ENCODE measurements at regions not wholly inside any gene's neighbourhood (a gene's known extent, or its start where the extent isn't known, plus 50 kb on each side); places are given as distances from the start of the nearest gene placed in this dataset.

DNA sequence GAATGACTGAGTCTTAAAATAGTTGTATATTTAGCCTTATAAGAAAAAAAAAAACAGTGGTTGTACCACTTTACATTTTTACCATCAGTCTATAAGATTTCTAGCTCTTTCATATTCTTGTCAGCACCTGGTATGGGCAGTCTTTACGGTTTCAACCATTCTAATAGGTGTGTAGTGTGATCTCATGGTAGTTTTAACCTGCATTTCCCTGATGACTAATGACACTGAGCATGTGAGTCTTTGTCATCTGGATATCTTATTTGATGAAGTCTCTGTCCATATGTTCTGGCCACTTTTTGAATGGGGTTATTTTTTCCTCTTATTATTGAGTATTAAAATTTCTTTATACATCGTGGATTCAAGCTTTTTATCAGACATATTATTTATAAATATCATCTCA lies 365.3 kb upstream of the IGFBP3 start:
- Histone ChIP-seq H3K9ac (ENCODE audit: low read length) (no peak overlapping the region), H3K79me2 (ENCODE audit: insufficient read depth, low read length) (no peaks in the 10 kb centered on the region), H2AFZ (ENCODE audit: low read depth, low read length, poor library complexity, severe bottlenecking) (no peak overlapping the region), H3K4me3 (replicated peaks in 1 of 2; ENCODE audit: low read depth in 1 of 2, low read length in 2 of 2) (no peak overlapping the region), H3K9me3 (ENCODE audit: control insufficient read depth in 1 of 2, insufficient read depth in 1 of 2, low read depth in 1 of 2, low read length in 2 of 2) (no peaks in the 10 kb centered on the region), H3K4me2 (ENCODE audit: low read length) (no peak overlapping the region), H3K36me3 (ENCODE audit: control insufficient read depth in 1 of 2, insufficient read depth in 2 of 2, low read length in 2 of 2) (no peaks in the 10 kb centered on the region), H3K27ac (ENCODE audit: low read depth, low read length) (no peak overlapping the region), H3K4me1 (ENCODE audit: control insufficient read depth in 1 of 2, insufficient read depth in 2 of 2, low read length in 2 of 2) (peaks cover 0 to 5% of the 10 kb centered on the region in 2 experiments; a peak in 1 of 4 replicates), H3K27me3 (ENCODE audit: insufficient read depth, low read length) (no peaks in the 10 kb centered on the region), H3K9me2 (ENCODE audit: insufficient read depth) (no peaks in the 10 kb centered on the region), H4K20me1 (ENCODE audit: insufficient read depth) (no peaks in the 10 kb centered on the region)
- RAD21 ChIA-PET (ENCODE audit: low non-redundant PET in 1 of 2, low total read pairs in 2 of 2, uncharacterized antibody in 2 of 2, unreplicated experiment in 2 of 2), result no interaction called here
- BruUV-seq (replicated peaks), result no TSS peak
- TF ChIP-seq YY1 (IDR thresholded peaks at IDR 0.05; ENCODE audit: extremely low read depth, insufficient replicate concordance, low read depth, low read length) (no peak), JUND (IDR thresholded peaks at IDR 0.05) (no peak), CEBPB (IDR thresholded peaks at IDR 0.05; ENCODE audit: low read depth) (no peak), CBX3 (IDR thresholded peaks at IDR 0.05; ENCODE audit: low read depth) (no peak), EZH2 (IDR thresholded peaks at IDR 0.05) (no peak), SRF (IDR thresholded peaks at IDR 0.05; ENCODE audit: low read depth) (no peak), POLR2A (IDR thresholded peaks at IDR 0.05; ENCODE audit: borderline replicate concordance, extremely low read depth, insufficient read depth, insufficient read length) (no peak), SP1 (IDR thresholded peaks at IDR 0.05; ENCODE audit: low read depth) (no peak), SIN3A (IDR thresholded peaks at IDR 0.05; ENCODE audit: low read depth) (no peak), EZH2phosphoT487 (IDR thresholded peaks at IDR 0.05; ENCODE audit: borderline replicate concordance) (no peak), POLR2AphosphoS5 (IDR thresholded peaks at IDR 0.05; ENCODE audit: low read depth, low read length) (no peak), EGR1 (IDR thresholded peaks at IDR 0.05; ENCODE audit: low read depth) (no peak), TCF7L2 (IDR thresholded peaks at IDR 0.05; ENCODE audit: borderline replicate concordance, extremely low read depth, insufficient read depth, insufficient read length) (no peak), ZFX (IDR thresholded peaks at IDR 0.05) (no peak)
- TF ChIP-seq, protein P1, sequence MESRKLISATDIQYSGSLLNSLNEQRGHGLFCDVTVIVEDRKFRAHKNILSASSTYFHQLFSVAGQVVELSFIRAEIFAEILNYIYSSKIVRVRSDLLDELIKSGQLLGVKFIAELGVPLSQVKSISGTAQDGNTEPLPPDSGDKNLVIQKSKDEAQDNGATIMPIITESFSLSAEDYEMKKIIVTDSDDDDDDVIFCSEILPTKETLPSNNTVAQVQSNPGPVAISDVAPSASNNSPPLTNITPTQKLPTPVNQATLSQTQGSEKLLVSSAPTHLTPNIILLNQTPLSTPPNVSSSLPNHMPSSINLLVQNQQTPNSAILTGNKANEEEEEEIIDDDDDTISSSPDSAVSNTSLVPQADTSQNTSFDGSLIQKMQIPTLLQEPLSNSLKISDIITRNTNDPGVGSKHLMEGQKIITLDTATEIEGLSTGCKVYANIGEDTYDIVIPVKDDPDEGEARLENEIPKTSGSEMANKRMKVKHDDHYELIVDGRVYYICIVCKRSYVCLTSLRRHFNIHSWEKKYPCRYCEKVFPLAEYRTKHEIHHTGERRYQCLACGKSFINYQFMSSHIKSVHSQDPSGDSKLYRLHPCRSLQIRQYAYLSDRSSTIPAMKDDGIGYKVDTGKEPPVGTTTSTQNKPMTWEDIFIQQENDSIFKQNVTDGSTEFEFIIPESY (IDR thresholded peaks at IDR 0.05; ENCODE audit: extremely low read depth, insufficient replicate concordance, low read length), result no peak
- TF ChIP-seq, protein P2, sequence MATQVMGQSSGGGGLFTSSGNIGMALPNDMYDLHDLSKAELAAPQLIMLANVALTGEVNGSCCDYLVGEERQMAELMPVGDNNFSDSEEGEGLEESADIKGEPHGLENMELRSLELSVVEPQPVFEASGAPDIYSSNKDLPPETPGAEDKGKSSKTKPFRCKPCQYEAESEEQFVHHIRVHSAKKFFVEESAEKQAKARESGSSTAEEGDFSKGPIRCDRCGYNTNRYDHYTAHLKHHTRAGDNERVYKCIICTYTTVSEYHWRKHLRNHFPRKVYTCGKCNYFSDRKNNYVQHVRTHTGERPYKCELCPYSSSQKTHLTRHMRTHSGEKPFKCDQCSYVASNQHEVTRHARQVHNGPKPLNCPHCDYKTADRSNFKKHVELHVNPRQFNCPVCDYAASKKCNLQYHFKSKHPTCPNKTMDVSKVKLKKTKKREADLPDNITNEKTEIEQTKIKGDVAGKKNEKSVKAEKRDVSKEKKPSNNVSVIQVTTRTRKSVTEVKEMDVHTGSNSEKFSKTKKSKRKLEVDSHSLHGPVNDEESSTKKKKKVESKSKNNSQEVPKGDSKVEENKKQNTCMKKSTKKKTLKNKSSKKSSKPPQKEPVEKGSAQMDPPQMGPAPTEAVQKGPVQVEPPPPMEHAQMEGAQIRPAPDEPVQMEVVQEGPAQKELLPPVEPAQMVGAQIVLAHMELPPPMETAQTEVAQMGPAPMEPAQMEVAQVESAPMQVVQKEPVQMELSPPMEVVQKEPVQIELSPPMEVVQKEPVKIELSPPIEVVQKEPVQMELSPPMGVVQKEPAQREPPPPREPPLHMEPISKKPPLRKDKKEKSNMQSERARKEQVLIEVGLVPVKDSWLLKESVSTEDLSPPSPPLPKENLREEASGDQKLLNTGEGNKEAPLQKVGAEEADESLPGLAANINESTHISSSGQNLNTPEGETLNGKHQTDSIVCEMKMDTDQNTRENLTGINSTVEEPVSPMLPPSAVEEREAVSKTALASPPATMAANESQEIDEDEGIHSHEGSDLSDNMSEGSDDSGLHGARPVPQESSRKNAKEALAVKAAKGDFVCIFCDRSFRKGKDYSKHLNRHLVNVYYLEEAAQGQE (IDR thresholded peaks at IDR 0.05; ENCODE audit: low read depth), result no peak
- TF ChIP-seq, protein P3, sequence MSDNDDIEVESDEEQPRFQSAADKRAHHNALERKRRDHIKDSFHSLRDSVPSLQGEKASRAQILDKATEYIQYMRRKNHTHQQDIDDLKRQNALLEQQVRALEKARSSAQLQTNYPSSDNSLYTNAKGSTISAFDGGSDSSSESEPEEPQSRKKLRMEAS (IDR thresholded peaks at IDR 0.05), result no peak
- TF ChIP-seq, protein P4, sequence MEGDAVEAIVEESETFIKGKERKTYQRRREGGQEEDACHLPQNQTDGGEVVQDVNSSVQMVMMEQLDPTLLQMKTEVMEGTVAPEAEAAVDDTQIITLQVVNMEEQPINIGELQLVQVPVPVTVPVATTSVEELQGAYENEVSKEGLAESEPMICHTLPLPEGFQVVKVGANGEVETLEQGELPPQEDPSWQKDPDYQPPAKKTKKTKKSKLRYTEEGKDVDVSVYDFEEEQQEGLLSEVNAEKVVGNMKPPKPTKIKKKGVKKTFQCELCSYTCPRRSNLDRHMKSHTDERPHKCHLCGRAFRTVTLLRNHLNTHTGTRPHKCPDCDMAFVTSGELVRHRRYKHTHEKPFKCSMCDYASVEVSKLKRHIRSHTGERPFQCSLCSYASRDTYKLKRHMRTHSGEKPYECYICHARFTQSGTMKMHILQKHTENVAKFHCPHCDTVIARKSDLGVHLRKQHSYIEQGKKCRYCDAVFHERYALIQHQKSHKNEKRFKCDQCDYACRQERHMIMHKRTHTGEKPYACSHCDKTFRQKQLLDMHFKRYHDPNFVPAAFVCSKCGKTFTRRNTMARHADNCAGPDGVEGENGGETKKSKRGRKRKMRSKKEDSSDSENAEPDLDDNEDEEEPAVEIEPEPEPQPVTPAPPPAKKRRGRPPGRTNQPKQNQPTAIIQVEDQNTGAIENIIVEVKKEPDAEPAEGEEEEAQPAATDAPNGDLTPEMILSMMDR (IDR thresholded peaks at IDR 0.05 in 2 of 3, conservative IDR thresholded peaks at IDR 0.05 in 1 of 3; ENCODE audit: borderline replicate concordance in 1 of 3, insufficient read depth in 1 of 3, low read depth in 2 of 3, low read length in 2 of 3), result no peak
- POLR2A ChIA-PET, result no interaction called here
- CTCF ChIA-PET, result no interaction called here
- intact Hi-C loops (cut with micrococcal nuclease), result no loop called here
- ATAC-seq, result no peak
- no peak for DNase-seq (ENCODE audit: low read depth, low spot score)
